Liver (tissue), 8 donors: ENCODE measurements at regions not wholly inside any gene's neighbourhood (a gene's known extent, or its start where the extent isn't known, plus 50 kb on each side); places are given as distances from the start of the nearest gene placed in this dataset.

Experiments used
- DNase-seq: peaks from one replicate; pipeline ENCODE4 v3.0.0-alpha.2; 2017; ENCODE audit warnings: low spot score
- H3K27ac ChIP-seq, 2 donors: one replicate each; pipeline ENCODE4 v1.7.0; 2013; ENCODE audit warnings: inconsistent platforms in 2 of 2, low read length in 2 of 2, control low read depth in 1 of 2, low read depth in 1 of 2, mild to moderate bottlenecking in 1 of 2
- H3K27me3 ChIP-seq, 4 donors: one replicate each; pipeline versions ENCODE4 v1.6.1 to v1.7.0; 2013; ENCODE audit warnings: low read length in 3 of 4, inconsistent platforms in 1 of 4, mild to moderate bottlenecking in 1 of 4, moderate library complexity in 1 of 4; ENCODE audit not compliant: control insufficient read depth in 4 of 4, insufficient read depth in 4 of 4
- H3K36me3 ChIP-seq, 4 donors: one replicate each; pipeline versions ENCODE4 v1.6.1 to v1.7.0; 2013; ENCODE audit warnings: low read length in 3 of 4, mild to moderate bottlenecking in 3 of 4, low read depth in 1 of 4, moderate library complexity in 1 of 4; ENCODE audit not compliant: control insufficient read depth in 4 of 4, insufficient read depth in 3 of 4
- H3K4me1 ChIP-seq, 4 donors: one replicate each; pipeline versions ENCODE4 v1.6.1 to v1.7.0; 2013; ENCODE audit warnings: low read length in 3 of 4, mild to moderate bottlenecking in 3 of 4, moderate library complexity in 1 of 4; ENCODE audit not compliant: control insufficient read depth in 4 of 4, insufficient read depth in 4 of 4
- H3K4me3 ChIP-seq, 3 donors: one replicate each; pipeline versions ENCODE4 v1.6.1 to v1.7.0; 2013; ENCODE audit warnings: low read length in 3 of 3, control low read depth in 1 of 3, low read depth in 1 of 3, mild to moderate bottlenecking in 1 of 3
- H3K9ac ChIP-seq, 2 donors: one replicate each; pipeline ENCODE4 v1.7.0; 2013; ENCODE audit warnings: low read length in 2 of 2, mild to moderate bottlenecking in 2 of 2, moderate library complexity in 2 of 2, control low read depth in 1 of 2, low read depth in 1 of 2
- H3K9me3 ChIP-seq, 4 donors: one replicate each; pipeline versions ENCODE4 v1.6.1 to v1.7.0; 2013; ENCODE audit warnings: low read length in 3 of 4; ENCODE audit not compliant: control insufficient read depth in 4 of 4
- CTCF ChIP-seq: fragments of 150-350 bp; IDR thresholded peaks from 2 replicates; pipeline ENCODE4 v1.5.1; 2017; ENCODE audit warnings: improper control_type of control experiment, low read depth, low read length; ENCODE audit not compliant: missing input control
- EGR1 ChIP-seq, 2 donors: IDR thresholded peaks; 2 replicates each; pipeline ENCODE4 v1.6.1; 2016 to 2018; ENCODE audit warnings: antibody characterized with exemption in 2 of 2, low read depth in 2 of 2
- FOXA1 ChIP-seq: IDR thresholded peaks from 2 replicates; pipeline ENCODE4 v1.6.1; 2016; ENCODE audit warnings: antibody characterized with exemption
- FOXA2 ChIP-seq: IDR thresholded peaks from 2 replicates; pipeline ENCODE4 v1.6.1; 2016; ENCODE audit warnings: antibody characterized with exemption
- GABPA ChIP-seq, 2 donors: IDR thresholded peaks in 1 of 2; conservative IDR thresholded peaks in 1 of 2; 2 replicates each; pipeline ENCODE4 v1.6.1; 2016; ENCODE audit warnings: antibody characterized with exemption in 2 of 2, mild to moderate bottlenecking in 1 of 2, moderate library complexity in 1 of 2
- HNF4A ChIP-seq, 2 donors: conservative IDR thresholded peaks; 2 replicates each; pipeline ENCODE4 v1.6.1; 2016; ENCODE audit warnings: antibody characterized with exemption in 2 of 2, mild to moderate bottlenecking in 2 of 2
- HNF4G ChIP-seq: IDR thresholded peaks from 2 replicates; pipeline ENCODE4 v1.6.1; 2016; ENCODE audit warnings: antibody characterized with exemption
- JUND ChIP-seq, 2 donors: IDR thresholded peaks; 2 replicates each; pipeline ENCODE4 v1.6.1; 2016; ENCODE audit warnings: antibody characterized with exemption in 2 of 2
- MAX ChIP-seq: IDR thresholded peaks from 2 replicates; pipeline ENCODE4 v1.6.1; 2016; ENCODE audit warnings: antibody characterized with exemption
- NR2F2 ChIP-seq: IDR thresholded peaks from 2 replicates; pipeline ENCODE4 v1.6.1; 2016; ENCODE audit warnings: antibody characterized with exemption
- RAD21 ChIP-seq, 2 donors: IDR thresholded peaks; 2 replicates each; pipeline ENCODE4 v1.6.1; 2016; ENCODE audit warnings: antibody characterized with exemption in 2 of 2, mild to moderate bottlenecking in 2 of 2
- REST ChIP-seq: IDR thresholded peaks from 2 replicates; pipeline ENCODE4 v1.6.1; 2016; ENCODE audit warnings: antibody characterized with exemption, mild to moderate bottlenecking
- RXRA ChIP-seq, 2 donors: IDR thresholded peaks; 2 replicates each; pipeline ENCODE4 v1.6.1; 2017 to 2018; ENCODE audit warnings: antibody characterized with exemption in 2 of 2, mild to moderate bottlenecking in 1 of 2
- SP1 ChIP-seq: IDR thresholded peaks from 2 replicates; pipeline ENCODE4 v1.6.1; 2018; ENCODE audit warnings: antibody characterized with exemption, mild to moderate bottlenecking
- TAF1 ChIP-seq: conservative IDR thresholded peaks from 2 replicates; pipeline ENCODE4 v1.6.1; 2016; ENCODE audit warnings: antibody characterized with exemption, mild to moderate bottlenecking
- YY1 ChIP-seq: IDR thresholded peaks from 2 replicates; pipeline ENCODE4 v1.6.1; 2016; ENCODE audit warnings: antibody characterized with exemption, mild to moderate bottlenecking
- ZBTB33 ChIP-seq: IDR thresholded peaks from 2 replicates; pipeline ENCODE4 v1.6.1; 2016; ENCODE audit warnings: antibody characterized with exemption
- WGBS: extraction: QIAGEN DNeasy Blood & Tissue Kit; methylation state at CpG from one replicate; pipeline ENCODE4 v1.1.7; 2013; 5-methylcytosine and 5-hydroxymethylcytosine counted together
- TF ChIP-seq, protein P1 (sequence below): IDR thresholded peaks from 2 replicates; pipeline ENCODE4 v1.6.1; 2016; ENCODE audit warnings: antibody characterized with exemption
- donor health status: healthy.
- donor health status: healthy.
- donor health status: healthy.
- donor health status: healthy.
- donor health status: healthy.

DNA sequence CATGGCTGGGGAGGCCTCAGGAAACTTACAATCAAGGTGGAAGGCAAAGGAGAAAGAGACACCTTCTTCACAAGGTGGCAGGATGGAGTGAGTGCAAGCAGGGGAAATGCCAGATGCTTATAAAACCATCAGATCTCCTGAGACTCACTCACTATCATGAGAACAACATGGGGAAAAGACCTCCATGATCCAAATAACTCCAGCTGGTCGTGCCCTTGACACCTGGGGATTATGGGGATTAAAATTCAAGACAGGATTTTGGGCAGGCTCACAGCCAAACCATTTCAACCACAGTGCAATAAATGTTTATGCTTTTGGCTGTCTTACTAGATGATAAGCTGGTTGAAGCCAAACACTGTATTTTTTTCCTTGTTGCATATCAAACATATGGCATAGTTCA is 1112.4 kb downstream of the STIM2 start:
- TF ChIP-seq MAX (no peak), JUND (IDR thresholded peaks at IDR 0.05) (no peak), RAD21 (IDR thresholded peaks at IDR 0.05) (no peak), NR2F2 (no peak)
- H3K27me3 ChIP-seq, result no peaks in the 10 kb centered on the region
- no peaks in the 10 kb centered on the region for H3K4me1 ChIP-seq
- H3K4me3 ChIP-seq, result no peak overlapping the region
- H3K9me3 ChIP-seq, result no peaks in the 10 kb centered on the region
- DNase-seq, result no peak
- 30% methylated on average over 1 of the region's 1 CpG for WGBS
- H3K9ac ChIP-seq, result no peak overlapping the region
- no peaks in the 10 kb centered on the region for H3K36me3 ChIP-seq
- H3K27ac ChIP-seq, result no peak overlapping the region

GRCh38 chr4:27973700-27974099 is 1113.1 kb downstream of the STIM2 start:
- no peak for DNase-seq
- WGBS, result 67% methylated on average over 1 of the region's 1 CpG
- no peaks in the 10 kb centered on the region for H3K36me3 ChIP-seq
- TF ChIP-seq RXRA (IDR thresholded peaks at IDR 0.05) (no peak), FOXA1 (no peak), FOXA2 (no peak), HNF4G (no peak), REST (no peak), HNF4A (conservative IDR thresholded peaks at IDR 0.05) (no peak), MAX (no peak), TAF1 (no peak), CTCF (no peak), YY1 (no peak), JUND (IDR thresholded peaks at IDR 0.05) (no peak), ZBTB33 (no peak), SP1 (no peak), GABPA (IDR thresholded peaks at IDR 0.05 in 1 of 2, conservative IDR thresholded peaks at IDR 0.05 in 1 of 2) (no peak), NR2F2 (no peak), RAD21 (IDR thresholded peaks at IDR 0.05) (no peak), EGR1 (IDR thresholded peaks at IDR 0.05; ENCODE audit: low read depth in 2 of 2) (no peak)
- TF ChIP-seq, protein P1, sequence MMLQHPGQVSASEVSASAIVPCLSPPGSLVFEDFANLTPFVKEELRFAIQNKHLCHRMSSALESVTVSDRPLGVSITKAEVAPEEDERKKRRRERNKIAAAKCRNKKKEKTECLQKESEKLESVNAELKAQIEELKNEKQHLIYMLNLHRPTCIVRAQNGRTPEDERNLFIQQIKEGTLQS, result no peak
- H3K27me3 ChIP-seq, result no peaks in the 10 kb centered on the region
- no peak overlapping the region for H3K4me3 ChIP-seq
- H3K4me1 ChIP-seq, result no peaks in the 10 kb centered on the region
- H3K27ac ChIP-seq, result no peak overlapping the region
- H3K9ac ChIP-seq, result no peak overlapping the region
- no peaks in the 10 kb centered on the region for H3K9me3 ChIP-seq
